WTC11 (cell line): ENCODE measurements at regions not wholly inside any gene's neighbourhood (a gene's known extent, or its start where the extent isn't known, plus 50 kb on each side); places are given as distances from the start of the nearest gene placed in this dataset.

ENCODE experiments used
- ATAC-seq: fragments of 200-7000 bp; cut with Tn5 transposase; 2 replicates; pipeline ENCODE4 v1.10.0; 2021; ENCODE audit warnings: mild to moderate bottlenecking, moderate library complexity
- CTCF ChIA-PET: fragments of 300-600 bp; sonication (Branson Sonifier 250); formaldehyde crosslinking; loops from one replicate; lab custom pipeline; 2021; ENCODE audit warnings: antibody characterized with exemption; lab: Charles Lee
- POLR2A ChIA-PET: fragments of 350-600 bp; sonication (Branson Sonifier 250); formaldehyde crosslinking; loops from one replicate; lab custom pipeline; 2021; ENCODE audit warnings: antibody characterized with exemption; lab: Charles Lee
- DNase-seq: peaks from one replicate; pipeline ENCODE4 v3.0.0; 2021; ENCODE audit warnings: low spot score
- H3K27ac Mint-ChIP-seq: 2 replicates; pipeline ENCODE4 v1.8.0; 2021; ENCODE audit warnings: mixed read lengths
- H3K27me3 Mint-ChIP-seq: 2 replicates; pipeline ENCODE4 v1.8.0; 2021; ENCODE audit warnings: low read depth, mild to moderate bottlenecking, moderate library complexity, mixed read lengths
- H3K36me3 Mint-ChIP-seq: 2 replicates; pipeline ENCODE4 v1.8.0; 2021; ENCODE audit warnings: mixed read lengths
- H3K4me1 Mint-ChIP-seq: 2 replicates; pipeline ENCODE4 v1.8.0; 2022; ENCODE audit warnings: mixed read lengths
- H3K4me3 Mint-ChIP-seq: 2 replicates; pipeline ENCODE4 v1.8.0; 2021; ENCODE audit warnings: mild to moderate bottlenecking, moderate library complexity, mixed read lengths
- H3K9me3 Mint-ChIP-seq: 2 replicates; pipeline ENCODE4 v1.8.0; 2021; ENCODE audit warnings: mixed read lengths
- CREB1 ChIP-seq: sonication (generic); formaldehyde crosslinking; IDR thresholded peaks from 2 replicates; pipeline ENCODE4 v1.8.0; 2023; ENCODE audit warnings: mild to moderate bottlenecking, missing genetic modification reagents
- CREM ChIP-seq: sonication (generic); formaldehyde crosslinking; IDR thresholded peaks from 2 replicates; pipeline ENCODE4 v1.8.1; 2022; ENCODE audit warnings: mild to moderate bottlenecking, missing genetic modification reagents, moderate library complexity
- FOXK1 ChIP-seq: sonication (generic); formaldehyde crosslinking; IDR thresholded peaks from 2 replicates; pipeline ENCODE4 v1.8.0; 2022; ENCODE audit warnings: mild to moderate bottlenecking, moderate library complexity, missing genetic modification reagents
- FOXP1 ChIP-seq: sonication (generic); formaldehyde crosslinking; IDR thresholded peaks from 2 replicates; pipeline ENCODE4 v1.8.0; 2022; ENCODE audit warnings: missing genetic modification reagents, mild to moderate bottlenecking, moderate library complexity, borderline replicate concordance
- HMGA2 ChIP-seq: fragments of 250-450 bp; sonication (Bioruptor Pico); IDR thresholded peaks from 2 replicates; pipeline ENCODE4 v1.4.0; 2021; ENCODE audit warnings: mild to moderate bottlenecking, moderate library complexity
- IRF2 ChIP-seq: sonication (generic); formaldehyde crosslinking; IDR thresholded peaks from 2 replicates; pipeline ENCODE4 v1.8.0; 2022; ENCODE audit warnings: low read depth, missing genetic modification reagents, borderline replicate concordance
- MXD4 ChIP-seq: fragments of 250-450 bp; sonication (Bioruptor Pico); IDR thresholded peaks from 2 replicates; pipeline ENCODE4 v1.8.0; 2021; ENCODE audit warnings: mild to moderate bottlenecking, moderate library complexity, borderline replicate concordance
- NFE2L1 ChIP-seq: sonication (generic); formaldehyde crosslinking; IDR thresholded peaks from 2 replicates; pipeline ENCODE4 v1.8.1; 2023; ENCODE audit warnings: missing genetic modification reagents
- NR1H2 ChIP-seq: sonication (generic); formaldehyde crosslinking; IDR thresholded peaks from 2 replicates; pipeline ENCODE4 v1.9.0; 2021; ENCODE audit warnings: mild to moderate bottlenecking, moderate library complexity, missing genetic modification reagents
- ZNF219 ChIP-seq: sonication (generic); formaldehyde crosslinking; IDR thresholded peaks from 2 replicates; pipeline ENCODE4 v1.8.0; 2023; ENCODE audit warnings: missing genetic modification reagents, mild to moderate bottlenecking, borderline replicate concordance
- ZNF317 ChIP-seq: sonication (generic); formaldehyde crosslinking; IDR thresholded peaks from 2 replicates; pipeline ENCODE4 v1.8.1; 2023; ENCODE audit warnings: low read depth, mild to moderate bottlenecking, moderate library complexity, missing genetic modification reagents, borderline replicate concordance
- ZNF671 ChIP-seq: fragments of 250-450 bp; sonication (Bioruptor Pico); IDR thresholded peaks from 2 replicates; pipeline ENCODE4 v1.8.0; 2021; ENCODE audit warnings: mild to moderate bottlenecking
- TF ChIP-seq, protein P1 (sequence below): sonication (generic); formaldehyde crosslinking; IDR thresholded peaks from 2 replicates; pipeline ENCODE4 v1.8.0; 2023; ENCODE audit warnings: missing genetic modification reagents, mild to moderate bottlenecking, borderline replicate concordance
- TF ChIP-seq, protein P2 (sequence below): sonication (generic); formaldehyde crosslinking; IDR thresholded peaks from 2 replicates; pipeline ENCODE4 v1.8.0; 2023; ENCODE audit warnings: missing genetic modification reagents
- TF ChIP-seq, protein P3 (sequence below): sonication (generic); formaldehyde crosslinking; IDR thresholded peaks from 2 replicates; pipeline ENCODE4 v1.8.1; 2023; ENCODE audit warnings: mild to moderate bottlenecking, missing genetic modification reagents, borderline replicate concordance
- TF ChIP-seq, protein P4 (sequence below): fragments of 250-450 bp; sonication (Bioruptor Pico); IDR thresholded peaks from 2 replicates; pipeline ENCODE4 v2.1.2; 2022; ENCODE audit warnings: mild to moderate bottlenecking, moderate library complexity
- TF ChIP-seq, protein P5 (sequence below): fragments of 200-600 bp; IDR thresholded peaks from 2 replicates; pipeline ENCODE4 v1.8.0; 2022; ENCODE audit warnings: antibody characterized with exemption
- TF ChIP-seq, protein P6 (sequence below): sonication (generic); formaldehyde crosslinking; IDR thresholded peaks from 2 replicates; pipeline ENCODE4 v1.8.1; 2022; ENCODE audit warnings: low read depth, mild to moderate bottlenecking, moderate library complexity, missing genetic modification reagents, borderline replicate concordance
- TF ChIP-seq, protein P7 (sequence below): fragments of 250-450 bp; sonication (Bioruptor Pico); IDR thresholded peaks from 2 replicates; pipeline ENCODE4 v1.9.0; 2021; ENCODE audit warnings: mild to moderate bottlenecking, borderline replicate concordance

DNA sequence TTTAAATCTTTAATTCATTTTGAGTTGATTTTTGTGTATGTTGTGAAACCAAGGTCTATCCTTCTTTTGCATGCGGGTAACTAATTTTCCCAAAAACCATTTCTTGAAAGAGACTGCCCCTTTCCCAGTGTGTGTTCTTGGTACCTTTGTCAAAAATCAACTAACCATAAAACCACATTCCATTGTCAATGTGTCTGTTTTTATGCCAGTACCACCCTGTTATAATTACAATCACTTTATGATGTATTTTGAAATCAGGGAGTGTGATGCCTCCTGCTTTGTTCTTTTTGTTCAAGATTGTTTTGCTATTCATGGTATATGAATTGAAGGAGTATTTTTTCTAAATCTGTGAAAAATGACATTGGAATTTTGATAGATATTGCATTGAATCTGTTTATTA, 689.6 kb downstream of the TSN start:
- Mint-ChIP-seq H3K27me3 (no peaks in the 10 kb centered on the region), H3K4me1 (no peaks in the 10 kb centered on the region), H3K9me3 (peaks cover 20% of the 10 kb centered on the region), H3K36me3 (no peaks in the 10 kb centered on the region), H3K27ac (no peak overlapping the region), H3K4me3 (no peak overlapping the region)
- CTCF ChIA-PET: no interaction called here
- ATAC-seq (no peak), DNase-seq (no peak)
- POLR2A ChIA-PET: no interaction called here
- TF ChIP-seq ZNF317 (CRISPR knock-in tag) (no peak), FOXP1 (CRISPR knock-in tag) (no peak), NR1H2 (CRISPR knock-in tag) (no peak), ZNF219 (CRISPR knock-in tag) (no peak), HMGA2 (no peak), ZNF671 (CRISPR knock-in tag) (no peak), CREB1 (CRISPR knock-in tag) (no peak), NFE2L1 (CRISPR knock-in tag) (no peak), FOXK1 (CRISPR knock-in tag) (no peak), CREM (CRISPR knock-in tag) (no peak), MXD4 (CRISPR knock-in tag) (no peak), IRF2 (CRISPR knock-in tag) (no peak)
- TF ChIP-seq, protein P1, sequence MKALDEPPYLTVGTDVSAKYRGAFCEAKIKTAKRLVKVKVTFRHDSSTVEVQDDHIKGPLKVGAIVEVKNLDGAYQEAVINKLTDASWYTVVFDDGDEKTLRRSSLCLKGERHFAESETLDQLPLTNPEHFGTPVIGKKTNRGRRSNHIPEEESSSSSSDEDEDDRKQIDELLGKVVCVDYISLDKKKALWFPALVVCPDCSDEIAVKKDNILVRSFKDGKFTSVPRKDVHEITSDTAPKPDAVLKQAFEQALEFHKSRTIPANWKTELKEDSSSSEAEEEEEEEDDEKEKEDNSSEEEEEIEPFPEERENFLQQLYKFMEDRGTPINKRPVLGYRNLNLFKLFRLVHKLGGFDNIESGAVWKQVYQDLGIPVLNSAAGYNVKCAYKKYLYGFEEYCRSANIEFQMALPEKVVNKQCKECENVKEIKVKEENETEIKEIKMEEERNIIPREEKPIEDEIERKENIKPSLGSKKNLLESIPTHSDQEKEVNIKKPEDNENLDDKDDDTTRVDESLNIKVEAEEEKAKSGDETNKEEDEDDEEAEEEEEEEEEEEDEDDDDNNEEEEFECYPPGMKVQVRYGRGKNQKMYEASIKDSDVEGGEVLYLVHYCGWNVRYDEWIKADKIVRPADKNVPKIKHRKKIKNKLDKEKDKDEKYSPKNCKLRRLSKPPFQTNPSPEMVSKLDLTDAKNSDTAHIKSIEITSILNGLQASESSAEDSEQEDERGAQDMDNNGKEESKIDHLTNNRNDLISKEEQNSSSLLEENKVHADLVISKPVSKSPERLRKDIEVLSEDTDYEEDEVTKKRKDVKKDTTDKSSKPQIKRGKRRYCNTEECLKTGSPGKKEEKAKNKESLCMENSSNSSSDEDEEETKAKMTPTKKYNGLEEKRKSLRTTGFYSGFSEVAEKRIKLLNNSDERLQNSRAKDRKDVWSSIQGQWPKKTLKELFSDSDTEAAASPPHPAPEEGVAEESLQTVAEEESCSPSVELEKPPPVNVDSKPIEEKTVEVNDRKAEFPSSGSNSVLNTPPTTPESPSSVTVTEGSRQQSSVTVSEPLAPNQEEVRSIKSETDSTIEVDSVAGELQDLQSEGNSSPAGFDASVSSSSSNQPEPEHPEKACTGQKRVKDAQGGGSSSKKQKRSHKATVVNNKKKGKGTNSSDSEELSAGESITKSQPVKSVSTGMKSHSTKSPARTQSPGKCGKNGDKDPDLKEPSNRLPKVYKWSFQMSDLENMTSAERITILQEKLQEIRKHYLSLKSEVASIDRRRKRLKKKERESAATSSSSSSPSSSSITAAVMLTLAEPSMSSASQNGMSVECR (CRISPR knock-in tag): no peak
- TF ChIP-seq, protein P2, sequence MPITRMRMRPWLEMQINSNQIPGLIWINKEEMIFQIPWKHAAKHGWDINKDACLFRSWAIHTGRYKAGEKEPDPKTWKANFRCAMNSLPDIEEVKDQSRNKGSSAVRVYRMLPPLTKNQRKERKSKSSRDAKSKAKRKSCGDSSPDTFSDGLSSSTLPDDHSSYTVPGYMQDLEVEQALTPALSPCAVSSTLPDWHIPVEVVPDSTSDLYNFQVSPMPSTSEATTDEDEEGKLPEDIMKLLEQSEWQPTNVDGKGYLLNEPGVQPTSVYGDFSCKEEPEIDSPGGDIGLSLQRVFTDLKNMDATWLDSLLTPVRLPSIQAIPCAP (CRISPR knock-in tag): no peak
- TF ChIP-seq, protein P3, sequence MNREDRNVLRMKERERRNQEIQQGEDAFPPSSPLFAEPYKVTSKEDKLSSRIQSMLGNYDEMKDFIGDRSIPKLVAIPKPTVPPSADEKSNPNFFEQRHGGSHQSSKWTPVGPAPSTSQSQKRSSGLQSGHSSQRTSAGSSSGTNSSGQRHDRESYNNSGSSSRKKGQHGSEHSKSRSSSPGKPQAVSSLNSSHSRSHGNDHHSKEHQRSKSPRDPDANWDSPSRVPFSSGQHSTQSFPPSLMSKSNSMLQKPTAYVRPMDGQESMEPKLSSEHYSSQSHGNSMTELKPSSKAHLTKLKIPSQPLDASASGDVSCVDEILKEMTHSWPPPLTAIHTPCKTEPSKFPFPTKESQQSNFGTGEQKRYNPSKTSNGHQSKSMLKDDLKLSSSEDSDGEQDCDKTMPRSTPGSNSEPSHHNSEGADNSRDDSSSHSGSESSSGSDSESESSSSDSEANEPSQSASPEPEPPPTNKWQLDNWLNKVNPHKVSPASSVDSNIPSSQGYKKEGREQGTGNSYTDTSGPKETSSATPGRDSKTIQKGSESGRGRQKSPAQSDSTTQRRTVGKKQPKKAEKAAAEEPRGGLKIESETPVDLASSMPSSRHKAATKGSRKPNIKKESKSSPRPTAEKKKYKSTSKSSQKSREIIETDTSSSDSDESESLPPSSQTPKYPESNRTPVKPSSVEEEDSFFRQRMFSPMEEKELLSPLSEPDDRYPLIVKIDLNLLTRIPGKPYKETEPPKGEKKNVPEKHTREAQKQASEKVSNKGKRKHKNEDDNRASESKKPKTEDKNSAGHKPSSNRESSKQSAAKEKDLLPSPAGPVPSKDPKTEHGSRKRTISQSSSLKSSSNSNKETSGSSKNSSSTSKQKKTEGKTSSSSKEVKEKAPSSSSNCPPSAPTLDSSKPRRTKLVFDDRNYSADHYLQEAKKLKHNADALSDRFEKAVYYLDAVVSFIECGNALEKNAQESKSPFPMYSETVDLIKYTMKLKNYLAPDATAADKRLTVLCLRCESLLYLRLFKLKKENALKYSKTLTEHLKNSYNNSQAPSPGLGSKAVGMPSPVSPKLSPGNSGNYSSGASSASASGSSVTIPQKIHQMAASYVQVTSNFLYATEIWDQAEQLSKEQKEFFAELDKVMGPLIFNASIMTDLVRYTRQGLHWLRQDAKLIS (CRISPR knock-in tag): no peak
- TF ChIP-seq, protein P4, sequence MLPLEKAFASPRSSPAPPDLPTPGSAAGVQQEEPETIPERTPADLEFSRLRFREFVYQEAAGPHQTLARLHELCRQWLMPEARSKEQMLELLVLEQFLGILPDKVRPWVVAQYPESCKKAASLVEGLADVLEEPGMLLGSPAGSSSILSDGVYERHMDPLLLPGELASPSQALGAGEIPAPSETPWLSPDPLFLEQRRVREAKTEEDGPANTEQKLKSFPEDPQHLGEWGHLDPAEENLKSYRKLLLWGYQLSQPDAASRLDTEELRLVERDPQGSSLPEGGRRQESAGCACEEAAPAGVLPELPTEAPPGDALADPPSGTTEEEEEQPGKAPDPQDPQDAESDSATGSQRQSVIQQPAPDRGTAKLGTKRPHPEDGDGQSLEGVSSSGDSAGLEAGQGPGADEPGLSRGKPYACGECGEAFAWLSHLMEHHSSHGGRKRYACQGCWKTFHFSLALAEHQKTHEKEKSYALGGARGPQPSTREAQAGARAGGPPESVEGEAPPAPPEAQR (CRISPR knock-in tag): no peak
- TF ChIP-seq, protein P5, sequence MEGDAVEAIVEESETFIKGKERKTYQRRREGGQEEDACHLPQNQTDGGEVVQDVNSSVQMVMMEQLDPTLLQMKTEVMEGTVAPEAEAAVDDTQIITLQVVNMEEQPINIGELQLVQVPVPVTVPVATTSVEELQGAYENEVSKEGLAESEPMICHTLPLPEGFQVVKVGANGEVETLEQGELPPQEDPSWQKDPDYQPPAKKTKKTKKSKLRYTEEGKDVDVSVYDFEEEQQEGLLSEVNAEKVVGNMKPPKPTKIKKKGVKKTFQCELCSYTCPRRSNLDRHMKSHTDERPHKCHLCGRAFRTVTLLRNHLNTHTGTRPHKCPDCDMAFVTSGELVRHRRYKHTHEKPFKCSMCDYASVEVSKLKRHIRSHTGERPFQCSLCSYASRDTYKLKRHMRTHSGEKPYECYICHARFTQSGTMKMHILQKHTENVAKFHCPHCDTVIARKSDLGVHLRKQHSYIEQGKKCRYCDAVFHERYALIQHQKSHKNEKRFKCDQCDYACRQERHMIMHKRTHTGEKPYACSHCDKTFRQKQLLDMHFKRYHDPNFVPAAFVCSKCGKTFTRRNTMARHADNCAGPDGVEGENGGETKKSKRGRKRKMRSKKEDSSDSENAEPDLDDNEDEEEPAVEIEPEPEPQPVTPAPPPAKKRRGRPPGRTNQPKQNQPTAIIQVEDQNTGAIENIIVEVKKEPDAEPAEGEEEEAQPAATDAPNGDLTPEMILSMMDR: no peak
- TF ChIP-seq, protein P6, sequence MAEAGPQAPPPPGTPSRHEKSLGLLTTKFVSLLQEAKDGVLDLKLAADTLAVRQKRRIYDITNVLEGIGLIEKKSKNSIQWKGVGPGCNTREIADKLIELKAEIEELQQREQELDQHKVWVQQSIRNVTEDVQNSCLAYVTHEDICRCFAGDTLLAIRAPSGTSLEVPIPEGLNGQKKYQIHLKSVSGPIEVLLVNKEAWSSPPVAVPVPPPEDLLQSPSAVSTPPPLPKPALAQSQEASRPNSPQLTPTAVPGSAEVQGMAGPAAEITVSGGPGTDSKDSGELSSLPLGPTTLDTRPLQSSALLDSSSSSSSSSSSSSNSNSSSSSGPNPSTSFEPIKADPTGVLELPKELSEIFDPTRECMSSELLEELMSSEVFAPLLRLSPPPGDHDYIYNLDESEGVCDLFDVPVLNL: no peak
- TF ChIP-seq, protein P7, sequence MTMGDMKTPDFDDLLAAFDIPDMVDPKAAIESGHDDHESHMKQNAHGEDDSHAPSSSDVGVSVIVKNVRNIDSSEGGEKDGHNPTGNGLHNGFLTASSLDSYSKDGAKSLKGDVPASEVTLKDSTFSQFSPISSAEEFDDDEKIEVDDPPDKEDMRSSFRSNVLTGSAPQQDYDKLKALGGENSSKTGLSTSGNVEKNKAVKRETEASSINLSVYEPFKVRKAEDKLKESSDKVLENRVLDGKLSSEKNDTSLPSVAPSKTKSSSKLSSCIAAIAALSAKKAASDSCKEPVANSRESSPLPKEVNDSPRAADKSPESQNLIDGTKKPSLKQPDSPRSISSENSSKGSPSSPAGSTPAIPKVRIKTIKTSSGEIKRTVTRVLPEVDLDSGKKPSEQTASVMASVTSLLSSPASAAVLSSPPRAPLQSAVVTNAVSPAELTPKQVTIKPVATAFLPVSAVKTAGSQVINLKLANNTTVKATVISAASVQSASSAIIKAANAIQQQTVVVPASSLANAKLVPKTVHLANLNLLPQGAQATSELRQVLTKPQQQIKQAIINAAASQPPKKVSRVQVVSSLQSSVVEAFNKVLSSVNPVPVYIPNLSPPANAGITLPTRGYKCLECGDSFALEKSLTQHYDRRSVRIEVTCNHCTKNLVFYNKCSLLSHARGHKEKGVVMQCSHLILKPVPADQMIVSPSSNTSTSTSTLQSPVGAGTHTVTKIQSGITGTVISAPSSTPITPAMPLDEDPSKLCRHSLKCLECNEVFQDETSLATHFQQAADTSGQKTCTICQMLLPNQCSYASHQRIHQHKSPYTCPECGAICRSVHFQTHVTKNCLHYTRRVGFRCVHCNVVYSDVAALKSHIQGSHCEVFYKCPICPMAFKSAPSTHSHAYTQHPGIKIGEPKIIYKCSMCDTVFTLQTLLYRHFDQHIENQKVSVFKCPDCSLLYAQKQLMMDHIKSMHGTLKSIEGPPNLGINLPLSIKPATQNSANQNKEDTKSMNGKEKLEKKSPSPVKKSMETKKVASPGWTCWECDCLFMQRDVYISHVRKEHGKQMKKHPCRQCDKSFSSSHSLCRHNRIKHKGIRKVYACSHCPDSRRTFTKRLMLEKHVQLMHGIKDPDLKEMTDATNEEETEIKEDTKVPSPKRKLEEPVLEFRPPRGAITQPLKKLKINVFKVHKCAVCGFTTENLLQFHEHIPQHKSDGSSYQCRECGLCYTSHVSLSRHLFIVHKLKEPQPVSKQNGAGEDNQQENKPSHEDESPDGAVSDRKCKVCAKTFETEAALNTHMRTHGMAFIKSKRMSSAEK (CRISPR knock-in tag): no peak
